ENCODE measurements at regions not wholly inside any gene's neighbourhood (a gene's known extent, or its start where the extent isn't known, plus 50 kb on each side); places are given as distances from the start of the nearest gene placed in this dataset.

DNA sequence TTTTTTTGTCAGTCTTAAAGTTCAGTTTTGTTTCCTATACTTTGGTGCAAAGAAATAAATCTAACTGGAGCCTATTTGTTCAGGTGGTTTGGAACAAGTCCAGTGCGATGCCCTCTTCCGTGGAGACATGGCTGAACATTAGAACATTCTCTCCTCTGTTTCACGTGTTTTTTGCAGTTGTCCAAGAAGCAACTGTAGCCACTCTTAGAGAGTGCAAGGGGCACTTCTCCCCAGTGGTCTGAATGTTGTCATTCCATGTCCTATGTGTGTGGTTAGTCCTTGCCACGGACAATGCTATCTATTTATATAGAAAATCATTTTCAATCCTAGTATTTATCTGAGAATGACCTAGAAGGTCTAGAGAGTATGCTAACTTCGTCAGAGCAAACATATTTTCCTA lies 1232.5 kb upstream of the SEL1L start:
- Histone ChIP-seq H3K27ac (ENCODE audit: low read length) (no peak overlapping the region), H2AFZ (ENCODE audit: low read depth, low read length) (no peak overlapping the region), H3K9ac (ENCODE audit: low read depth, low read length) (no peak overlapping the region), H3K9me3 (ENCODE audit: insufficient read depth, low read length, severe bottlenecking) (no peaks in the 10 kb centered on the region), H3K4me3 (ENCODE audit: low read depth in 1 of 2, low read length in 2 of 2) (no peak overlapping the region), H3K36me3 (ENCODE audit: insufficient read depth, low read length) (no peaks in the 10 kb centered on the region), H3K4me1 (ENCODE audit: insufficient read depth, low read length) (no peaks in the 10 kb centered on the region), H3K79me2 (ENCODE audit: insufficient read depth, low read length) (no peaks in the 10 kb centered on the region), H4K20me1 (ENCODE audit: insufficient read depth, low read length) (no peaks in the 10 kb centered on the region), H3K27me3 (ENCODE audit: insufficient read depth, low read length, poor library complexity) (no peaks in the 10 kb centered on the region), H3K4me2 (ENCODE audit: insufficient read depth, low read length) (no peak overlapping the region)
- ATAC-seq (ENCODE audit: insufficient read depth, low read depth) = no peak
- no peak for TF ChIP-seq EZH2 (IDR thresholded peaks at IDR 0.05; ENCODE audit: borderline replicate concordance, low read depth, low read length, severe bottlenecking)
- TF ChIP-seq, protein P1, sequence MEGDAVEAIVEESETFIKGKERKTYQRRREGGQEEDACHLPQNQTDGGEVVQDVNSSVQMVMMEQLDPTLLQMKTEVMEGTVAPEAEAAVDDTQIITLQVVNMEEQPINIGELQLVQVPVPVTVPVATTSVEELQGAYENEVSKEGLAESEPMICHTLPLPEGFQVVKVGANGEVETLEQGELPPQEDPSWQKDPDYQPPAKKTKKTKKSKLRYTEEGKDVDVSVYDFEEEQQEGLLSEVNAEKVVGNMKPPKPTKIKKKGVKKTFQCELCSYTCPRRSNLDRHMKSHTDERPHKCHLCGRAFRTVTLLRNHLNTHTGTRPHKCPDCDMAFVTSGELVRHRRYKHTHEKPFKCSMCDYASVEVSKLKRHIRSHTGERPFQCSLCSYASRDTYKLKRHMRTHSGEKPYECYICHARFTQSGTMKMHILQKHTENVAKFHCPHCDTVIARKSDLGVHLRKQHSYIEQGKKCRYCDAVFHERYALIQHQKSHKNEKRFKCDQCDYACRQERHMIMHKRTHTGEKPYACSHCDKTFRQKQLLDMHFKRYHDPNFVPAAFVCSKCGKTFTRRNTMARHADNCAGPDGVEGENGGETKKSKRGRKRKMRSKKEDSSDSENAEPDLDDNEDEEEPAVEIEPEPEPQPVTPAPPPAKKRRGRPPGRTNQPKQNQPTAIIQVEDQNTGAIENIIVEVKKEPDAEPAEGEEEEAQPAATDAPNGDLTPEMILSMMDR (IDR thresholded peaks at IDR 0.05; ENCODE audit: borderline replicate concordance, extremely low read depth, low read length, poor library complexity, severe bottlenecking) = no peak
- no peak for DNase-seq

DNA sequence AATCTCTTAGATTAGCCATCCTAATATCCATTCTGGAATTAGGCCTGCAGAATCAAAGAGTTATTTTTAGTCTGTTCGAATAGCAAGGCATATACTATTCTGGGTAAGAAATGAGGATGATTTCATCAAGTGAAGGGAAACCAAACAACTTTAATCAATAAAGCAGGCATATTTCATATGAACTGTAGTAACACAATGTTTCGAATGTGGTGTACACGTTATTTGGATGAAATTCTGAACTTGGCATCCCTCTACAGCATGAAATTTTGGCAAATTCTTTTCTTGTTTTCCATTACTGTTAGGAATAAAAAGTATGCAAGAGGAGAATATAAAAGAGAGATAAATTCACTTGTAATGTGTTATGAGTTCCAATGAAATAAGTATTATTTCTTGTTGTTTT lies 1233.3 kb upstream of the SEL1L start:
- no peak overlapping the region for H2AFZ ChIP-seq (ENCODE audit: low read depth, low read length)
- H3K27ac ChIP-seq (ENCODE audit: low read length) = no peak overlapping the region
- H4K20me1 ChIP-seq (ENCODE audit: insufficient read depth, low read length) = no peaks in the 10 kb centered on the region
- no peaks in the 10 kb centered on the region for H3K79me2 ChIP-seq (ENCODE audit: insufficient read depth, low read length)
- H3K4me3 ChIP-seq (ENCODE audit: low read depth in 1 of 2, low read length in 2 of 2) = no peak overlapping the region
- H3K27me3 ChIP-seq (ENCODE audit: insufficient read depth, low read length, poor library complexity) = no peaks in the 10 kb centered on the region
- DNase-seq (no peak), ATAC-seq (ENCODE audit: insufficient read depth, low read depth) (no peak)
- no peaks in the 10 kb centered on the region for H3K36me3 ChIP-seq (ENCODE audit: insufficient read depth, low read length)
- no peak overlapping the region for H3K4me2 ChIP-seq (ENCODE audit: insufficient read depth, low read length)
- no peak overlapping the region for H3K9ac ChIP-seq (ENCODE audit: low read depth, low read length)
- TF ChIP-seq EZH2 (IDR thresholded peaks at IDR 0.05; ENCODE audit: borderline replicate concordance, low read depth, low read length, severe bottlenecking) = no peak
- TF ChIP-seq, protein P1 (IDR thresholded peaks at IDR 0.05; ENCODE audit: borderline replicate concordance, extremely low read depth, low read length, poor library complexity, severe bottlenecking) = no peak
- H3K4me1 ChIP-seq (ENCODE audit: insufficient read depth, low read length) = no peaks in the 10 kb centered on the region
- no peaks in the 10 kb centered on the region for H3K9me3 ChIP-seq (ENCODE audit: insufficient read depth, low read length, severe bottlenecking)

DNA sequence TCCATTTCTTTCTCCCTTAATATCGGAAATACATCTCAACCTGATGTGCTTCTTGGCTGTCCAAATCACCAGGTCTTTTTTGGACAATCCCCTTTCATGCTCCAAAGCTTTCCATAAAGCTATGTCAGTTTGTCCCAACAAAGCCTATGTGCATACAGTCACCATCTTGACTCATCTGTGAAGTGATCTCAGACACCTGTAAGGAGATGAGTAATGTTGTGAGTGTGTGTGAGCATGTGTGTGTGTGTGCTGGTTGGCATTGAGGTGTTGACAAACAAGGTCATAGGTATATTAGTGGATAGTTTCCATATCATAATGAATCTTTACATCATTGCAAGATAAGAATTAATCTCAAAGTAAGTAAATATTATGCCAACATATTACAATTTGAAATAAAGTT lies 1243.3 kb upstream of the SEL1L start:
- Histone ChIP-seq H3K27ac (ENCODE audit: low read length) (no peak overlapping the region), H2AFZ (ENCODE audit: low read depth, low read length) (no peak overlapping the region), H3K9ac (ENCODE audit: low read depth, low read length) (no peak overlapping the region), H3K4me3 (ENCODE audit: low read depth in 1 of 2, low read length in 2 of 2) (no peak overlapping the region), H3K79me2 (ENCODE audit: insufficient read depth, low read length) (no peaks in the 10 kb centered on the region), H3K36me3 (ENCODE audit: insufficient read depth, low read length) (no peaks in the 10 kb centered on the region), H3K9me3 (ENCODE audit: insufficient read depth, low read length, severe bottlenecking) (no peaks in the 10 kb centered on the region), H4K20me1 (ENCODE audit: insufficient read depth, low read length) (no peaks in the 10 kb centered on the region), H3K4me1 (ENCODE audit: insufficient read depth, low read length) (no peaks in the 10 kb centered on the region), H3K4me2 (ENCODE audit: insufficient read depth, low read length) (no peak overlapping the region), H3K27me3 (ENCODE audit: insufficient read depth, low read length, poor library complexity) (no peaks in the 10 kb centered on the region)
- no peak for DNase-seq
- ATAC-seq (ENCODE audit: insufficient read depth, low read depth) = no peak
- TF ChIP-seq, protein P1 (IDR thresholded peaks at IDR 0.05; ENCODE audit: borderline replicate concordance, extremely low read depth, low read length, poor library complexity, severe bottlenecking) = no peak
- TF ChIP-seq EZH2 (IDR thresholded peaks at IDR 0.05; ENCODE audit: borderline replicate concordance, low read depth, low read length, severe bottlenecking) = no peak

DNA sequence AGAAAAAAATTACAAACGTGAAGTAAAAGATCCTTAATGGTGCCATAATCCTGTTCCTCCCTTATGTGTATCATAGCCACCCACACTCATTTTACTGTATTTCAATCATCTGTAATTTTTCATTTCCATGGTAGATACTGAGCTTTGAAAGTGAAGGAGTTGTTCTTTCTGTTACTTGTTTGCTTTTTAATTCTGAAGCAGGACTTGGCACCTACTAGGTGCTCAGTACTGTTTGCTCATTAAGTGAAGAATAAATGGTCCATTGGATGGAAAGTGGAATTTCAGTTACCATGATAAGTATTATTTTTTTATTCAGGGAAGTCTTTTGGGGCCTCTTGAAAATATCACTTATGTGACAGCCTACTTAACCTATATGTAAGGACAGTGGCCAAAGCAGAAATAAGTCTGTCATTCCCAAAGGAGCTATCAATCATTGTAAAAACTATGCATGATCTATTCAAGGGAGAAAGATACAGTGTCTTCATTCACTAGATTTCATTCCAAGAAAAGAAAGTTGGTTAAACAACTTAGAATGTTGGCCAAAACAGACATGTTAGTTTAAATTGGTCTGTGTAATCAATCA lies 1244.4 kb upstream of the SEL1L start:
- Histone ChIP-seq H2AFZ (ENCODE audit: low read depth, low read length) (no peak overlapping the region), H3K79me2 (ENCODE audit: insufficient read depth, low read length) (no peaks in the 10 kb centered on the region), H3K4me1 (ENCODE audit: insufficient read depth, low read length) (no peaks in the 10 kb centered on the region), H3K4me3 (ENCODE audit: low read depth in 1 of 2, low read length in 2 of 2) (no peak overlapping the region), H3K9me3 (ENCODE audit: insufficient read depth, low read length, severe bottlenecking) (no peaks in the 10 kb centered on the region), H3K36me3 (ENCODE audit: insufficient read depth, low read length) (no peaks in the 10 kb centered on the region), H3K9ac (ENCODE audit: low read depth, low read length) (no peak overlapping the region), H4K20me1 (ENCODE audit: insufficient read depth, low read length) (no peaks in the 10 kb centered on the region), H3K27me3 (ENCODE audit: insufficient read depth, low read length, poor library complexity) (no peaks in the 10 kb centered on the region), H3K4me2 (ENCODE audit: insufficient read depth, low read length) (no peak overlapping the region), H3K27ac (ENCODE audit: low read length) (no peak overlapping the region)
- TF ChIP-seq, protein P1 (IDR thresholded peaks at IDR 0.05; ENCODE audit: borderline replicate concordance, extremely low read depth, low read length, poor library complexity, severe bottlenecking) = no peak
- no peak for TF ChIP-seq EZH2 (IDR thresholded peaks at IDR 0.05; ENCODE audit: borderline replicate concordance, low read depth, low read length, severe bottlenecking)
- ATAC-seq (ENCODE audit: insufficient read depth, low read depth) (no peak), DNase-seq (no peak)

All from DND-41 (cell line).